ENCODE measurements at regions not wholly inside any gene's neighbourhood (a gene's known extent, or its start where the extent isn't known, plus 50 kb on each side); places are given as distances from the start of the nearest gene placed in this dataset.
"Not testable (repeated sequence)": the region's sequence is repeated elsewhere in the genome, so short reads cannot be mapped to it uniquely, and the experiment has no call there.

DNA sequence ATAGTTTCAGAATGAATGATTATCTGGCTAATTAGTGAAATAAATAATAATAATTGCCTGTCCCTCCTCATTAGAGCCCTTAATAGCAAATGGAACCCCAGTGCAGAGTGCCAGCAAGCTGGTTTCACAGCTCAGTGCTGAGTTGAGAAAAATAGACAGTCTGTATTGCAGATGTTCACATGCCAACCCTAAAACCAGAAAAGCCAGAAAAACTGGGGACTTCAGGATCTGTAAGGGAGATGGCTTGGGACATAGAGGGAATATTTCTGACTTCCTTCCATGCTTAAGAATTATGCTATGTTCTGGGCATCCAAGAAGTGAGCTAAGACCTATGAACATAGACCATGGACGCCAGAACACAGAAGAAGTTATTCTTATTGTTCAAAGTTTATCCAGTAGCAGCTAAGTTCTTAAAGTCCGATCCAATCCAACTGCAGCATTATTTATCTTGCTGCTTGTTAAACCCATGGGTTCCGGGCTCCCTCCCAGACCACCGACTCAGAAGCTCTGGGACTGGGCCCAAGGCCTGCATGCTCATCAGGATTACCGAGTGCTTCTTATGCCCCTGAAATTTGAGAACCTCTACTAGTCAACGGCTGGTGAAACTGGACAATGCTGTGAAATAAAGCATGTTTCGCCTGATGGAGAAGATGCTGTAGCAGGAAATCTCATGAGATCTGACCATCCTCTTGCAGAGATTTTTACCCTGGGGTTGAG lies 158.3 kb downstream of the FOXB1 start:
- TF ChIP-seq Cebpa-rat (IDR thresholded peaks at IDR 0.05) = no peak
- Histone ChIP-seq H3K4me3 (no peak overlapping the region), H3K27me3 (no peaks in the 10 kb centered on the region), H3K4me1 (no peaks in the 10 kb centered on the region), H3K36me3 (no peaks in the 10 kb centered on the region), H3K9ac (no peak overlapping the region), H3K27ac (no peak overlapping the region), H3K9me3 (no peaks in the 10 kb centered on the region), H3K4me2 (no peak overlapping the region), H4K20me1 (no peaks in the 10 kb centered on the region)

DNA sequence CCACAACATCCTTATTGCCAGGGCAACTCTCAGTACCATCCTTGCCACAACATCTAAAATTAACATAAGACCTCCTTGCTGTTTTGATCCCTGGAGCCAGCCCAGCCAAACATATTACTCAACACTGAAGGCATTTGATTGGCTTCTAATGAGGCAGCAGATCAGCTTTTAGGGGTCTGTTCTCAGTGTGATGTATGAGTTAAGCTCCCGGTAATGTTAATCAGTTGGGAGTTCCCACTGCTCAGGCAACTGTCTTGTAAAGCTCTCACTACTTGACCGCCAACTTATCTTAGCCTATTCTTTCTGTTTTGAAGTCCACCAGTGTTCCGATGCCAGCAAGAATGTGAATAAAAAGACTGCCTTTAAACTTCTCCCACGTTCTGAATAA lies 158.9 kb downstream of the FOXB1 start:
- H3K4me3 ChIP-seq = no peak overlapping the region
- no peaks in the 10 kb centered on the region for H3K36me3 ChIP-seq
- H3K27ac ChIP-seq = no peak overlapping the region
- H3K9me3 ChIP-seq = no peaks in the 10 kb centered on the region
- no peak overlapping the region for H3K4me2 ChIP-seq
- H4K20me1 ChIP-seq = no peaks in the 10 kb centered on the region
- H3K4me1 ChIP-seq = no peaks in the 10 kb centered on the region
- H3K9ac ChIP-seq = no peak overlapping the region
- TF ChIP-seq Cebpa-rat (IDR thresholded peaks at IDR 0.05) = no peak
- no peaks in the 10 kb centered on the region for H3K27me3 ChIP-seq

DNA sequence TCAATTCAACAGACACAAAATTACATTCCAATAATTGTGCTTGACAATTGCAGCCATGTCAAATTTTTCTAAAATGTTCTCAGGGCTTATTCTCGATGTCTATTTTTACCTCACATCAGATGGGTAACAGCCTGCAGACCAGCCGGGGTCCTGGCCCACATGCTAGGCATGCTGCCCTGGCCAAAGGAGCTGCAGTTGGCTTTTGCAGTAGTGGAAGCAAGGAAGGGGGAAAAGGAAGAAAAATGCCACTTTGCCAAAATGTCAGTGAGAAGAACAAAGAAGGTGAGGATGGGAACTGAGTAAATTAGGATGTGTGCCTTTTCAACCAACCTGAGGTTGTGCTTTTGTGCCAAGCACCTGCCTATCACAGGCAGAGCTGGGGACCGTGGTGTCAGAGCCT lies 161.0 kb downstream of the FOXB1 start:
- H3K4me3 ChIP-seq = no peak overlapping the region

DNA sequence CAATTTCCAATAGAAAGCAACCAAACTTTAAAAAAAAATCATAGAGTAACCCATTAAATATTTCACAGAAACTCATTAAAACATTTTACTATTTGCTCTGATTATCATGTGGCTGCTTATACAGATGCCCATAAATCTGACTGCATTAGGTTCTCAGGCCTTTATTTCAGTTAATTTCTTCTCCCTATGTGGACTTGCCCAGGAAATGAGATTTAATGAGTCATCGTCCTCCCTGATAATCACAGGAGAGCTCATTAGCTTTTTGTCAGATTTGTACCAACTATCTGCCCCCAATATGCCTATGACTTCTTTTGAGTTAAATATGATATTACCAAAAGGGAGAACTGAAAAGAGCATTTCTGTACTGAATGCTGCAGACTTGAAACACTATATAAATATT lies 168.0 kb downstream of the FOXB1 start:
- Histone ChIP-seq H3K36me3 (no peaks in the 10 kb centered on the region), H3K9ac (no peak overlapping the region), H3K27me3 (no peaks in the 10 kb centered on the region), H3K4me1 (no peaks in the 10 kb centered on the region), H3K4me2 (no peak overlapping the region), H4K20me1 (no peaks in the 10 kb centered on the region), H3K4me3 (no peak overlapping the region), H3K27ac (no peak overlapping the region), H3K9me3 (no peaks in the 10 kb centered on the region)
- no peak for TF ChIP-seq Cebpa-rat (IDR thresholded peaks at IDR 0.05)

More for the DNA sequence above, 161.0 kb downstream of the FOXB1 start:
- no peaks in the 10 kb centered on the region for H3K36me3 ChIP-seq
- H3K4me1 ChIP-seq = no peaks in the 10 kb centered on the region
- TF ChIP-seq Cebpa-rat (IDR thresholded peaks at IDR 0.05) = no peak
- no peaks in the 10 kb centered on the region for H3K27me3 ChIP-seq
- no peak overlapping the region for H3K27ac ChIP-seq
- H3K9me3 ChIP-seq = no peaks in the 10 kb centered on the region
- no peaks in the 10 kb centered on the region for H4K20me1 ChIP-seq
- H3K4me2 ChIP-seq = no peak overlapping the region
- no peak overlapping the region for H3K9ac ChIP-seq

DNA sequence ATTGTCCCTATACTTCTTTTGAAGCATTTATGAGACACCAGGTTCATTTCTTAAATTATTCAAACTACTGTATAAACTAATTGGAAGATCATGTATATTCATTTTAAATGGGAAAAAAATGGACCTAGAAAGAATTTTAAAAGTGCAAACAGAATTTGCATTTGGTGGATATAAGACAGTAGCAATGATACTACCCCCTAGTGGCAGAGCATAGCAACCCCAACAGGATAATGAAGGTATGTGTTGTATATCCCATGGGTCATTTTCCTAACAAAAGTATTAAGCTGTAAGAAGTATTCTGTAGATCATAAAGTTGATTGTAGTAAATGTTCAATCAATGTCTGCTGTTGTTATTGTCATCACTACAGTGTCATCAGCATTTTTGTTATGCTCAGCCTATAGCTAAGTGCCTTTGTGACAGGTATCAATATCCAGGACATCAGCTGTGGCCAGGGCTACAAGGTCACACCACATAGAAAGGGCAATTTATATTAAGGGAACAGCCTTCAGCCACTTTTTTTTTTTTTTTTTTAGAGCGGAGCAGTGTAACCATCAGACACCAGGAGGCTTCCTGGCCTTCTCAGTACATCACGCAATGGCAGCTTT lies 175.8 kb downstream of the FOXB1 start:
- Histone ChIP-seq H3K4me2 (no peak overlapping the region), H3K27me3 (no peaks in the 10 kb centered on the region), H3K27ac (no peak overlapping the region), H3K36me3 (no peaks in the 10 kb centered on the region), H4K20me1 (no peaks in the 10 kb centered on the region), H3K4me3 (no peak overlapping the region), H3K9me3 (no peaks in the 10 kb centered on the region), H3K9ac (no peak overlapping the region), H3K4me1 (no peaks in the 10 kb centered on the region)
- no peak for TF ChIP-seq Cebpa-rat (IDR thresholded peaks at IDR 0.05)

DNA sequence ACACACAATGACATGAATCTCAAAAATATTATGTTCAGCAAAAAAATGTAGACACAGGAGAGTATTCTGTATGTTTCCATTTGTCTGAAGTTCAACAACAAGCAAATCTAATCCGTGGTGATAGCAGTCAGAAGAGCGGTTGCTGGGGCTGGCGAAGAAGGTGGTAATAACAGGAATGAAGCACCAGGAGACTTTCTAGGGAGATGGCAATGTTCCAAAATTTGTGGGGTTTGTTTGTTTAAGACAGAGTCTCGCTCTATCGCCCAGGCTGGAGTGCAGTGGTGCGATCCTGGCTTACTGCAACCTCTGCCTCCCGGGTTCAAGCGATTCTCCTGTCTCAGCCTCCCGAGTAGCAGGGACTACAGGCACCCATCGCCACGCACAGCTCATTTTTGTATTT lies 177.8 kb downstream of the FOXB1 start:
- H3K4me2 ChIP-seq, H3K27ac ChIP-seq, H3K9me3 ChIP-seq, H4K20me1 ChIP-seq, H3K36me3 ChIP-seq, H3K27me3 ChIP-seq, H3K9ac ChIP-seq, H3K4me3 ChIP-seq, H3K4me1 ChIP-seq: not testable (repeated sequence)

DNA sequence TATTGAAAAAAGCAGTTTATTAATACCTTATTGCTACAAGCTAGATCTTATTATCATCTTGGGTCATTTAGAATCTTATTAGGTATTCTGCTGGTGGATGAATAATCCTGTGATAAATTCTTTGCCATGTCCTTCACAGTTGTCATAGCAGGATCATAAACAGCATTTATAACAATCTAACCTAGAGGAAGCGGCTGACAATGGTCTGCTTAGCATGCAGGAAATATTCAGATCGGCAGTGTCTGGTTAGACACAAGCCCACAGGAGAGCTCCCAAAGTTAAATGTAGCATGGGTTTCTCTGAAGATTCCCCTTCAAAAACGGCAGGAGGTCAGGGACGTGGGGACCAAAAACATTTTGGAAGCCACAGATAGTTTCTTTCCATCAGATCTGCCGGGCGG lies 179.3 kb downstream of the FOXB1 start:
- H4K20me1 ChIP-seq = no peaks in the 10 kb centered on the region
- H3K9me3 ChIP-seq = no peaks in the 10 kb centered on the region
- TF ChIP-seq Cebpa-rat (IDR thresholded peaks at IDR 0.05) = no peak
- no peaks in the 10 kb centered on the region for H3K27me3 ChIP-seq
- no peaks in the 10 kb centered on the region for H3K4me1 ChIP-seq
- H3K4me3 ChIP-seq = no peak overlapping the region
- no peak overlapping the region for H3K4me2 ChIP-seq
- no peaks in the 10 kb centered on the region for H3K36me3 ChIP-seq
- no peak overlapping the region for H3K9ac ChIP-seq
- no peak overlapping the region for H3K27ac ChIP-seq

DNA sequence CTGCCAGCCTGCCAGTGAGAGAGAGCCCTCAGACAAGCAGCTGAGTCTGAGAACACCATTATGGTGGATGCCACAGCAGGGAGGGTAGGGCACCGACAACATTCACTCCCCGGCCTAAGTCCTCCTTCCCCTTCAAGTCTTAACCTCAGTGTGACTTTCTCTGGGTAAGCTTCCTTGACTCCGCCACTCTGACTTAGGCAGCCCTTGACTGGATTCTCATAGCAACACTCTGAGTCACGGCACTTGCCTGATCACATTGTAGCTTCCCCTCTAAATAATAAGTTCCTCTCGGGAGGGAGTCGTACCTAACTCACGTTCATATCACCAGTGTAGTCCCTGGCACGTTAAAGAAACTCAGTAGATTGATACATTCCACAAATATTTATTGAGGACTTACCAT lies 180.5 kb downstream of the FOXB1 start:
- H3K4me3 ChIP-seq = no peak overlapping the region
- H3K9ac ChIP-seq = no peak overlapping the region
- H4K20me1 ChIP-seq = no peaks in the 10 kb centered on the region
- H3K4me2 ChIP-seq = no peak overlapping the region
- H3K27me3 ChIP-seq = no peaks in the 10 kb centered on the region
- H3K27ac ChIP-seq = no peak overlapping the region
- no peaks in the 10 kb centered on the region for H3K4me1 ChIP-seq
- H3K9me3 ChIP-seq = no peaks in the 10 kb centered on the region
- no peak for TF ChIP-seq Cebpa-rat (IDR thresholded peaks at IDR 0.05)
- no peaks in the 10 kb centered on the region for H3K36me3 ChIP-seq

DNA sequence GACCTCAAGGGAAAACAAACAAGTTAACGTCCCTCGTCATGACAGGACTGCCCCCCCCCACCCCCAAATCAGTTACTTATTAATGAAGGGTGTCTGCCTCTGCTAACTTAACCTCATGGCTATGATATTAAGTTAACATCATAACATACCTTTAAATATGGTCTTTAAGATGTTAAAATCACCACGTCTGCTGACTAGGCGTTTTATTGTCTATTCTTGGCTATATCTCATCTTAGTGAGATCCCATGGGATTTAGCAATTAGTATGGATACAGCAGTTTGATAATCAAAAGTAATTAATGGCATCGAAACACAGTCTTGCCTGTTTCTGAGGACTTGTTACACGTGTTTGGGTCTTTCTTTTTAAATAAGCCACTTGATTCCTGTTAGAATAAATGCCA lies 186.9 kb downstream of the FOXB1 start:
- Histone ChIP-seq H3K4me1 (no peaks in the 10 kb centered on the region), H3K27me3 (no peaks in the 10 kb centered on the region), H4K20me1 (no peaks in the 10 kb centered on the region), H3K27ac (no peak overlapping the region), H3K4me2 (no peak overlapping the region), H3K36me3 (no peaks in the 10 kb centered on the region), H3K9me3 (no peaks in the 10 kb centered on the region), H3K4me3 (no peak overlapping the region), H3K9ac (no peak overlapping the region)
- no peak for TF ChIP-seq Cebpa-rat (IDR thresholded peaks at IDR 0.05)

DNA sequence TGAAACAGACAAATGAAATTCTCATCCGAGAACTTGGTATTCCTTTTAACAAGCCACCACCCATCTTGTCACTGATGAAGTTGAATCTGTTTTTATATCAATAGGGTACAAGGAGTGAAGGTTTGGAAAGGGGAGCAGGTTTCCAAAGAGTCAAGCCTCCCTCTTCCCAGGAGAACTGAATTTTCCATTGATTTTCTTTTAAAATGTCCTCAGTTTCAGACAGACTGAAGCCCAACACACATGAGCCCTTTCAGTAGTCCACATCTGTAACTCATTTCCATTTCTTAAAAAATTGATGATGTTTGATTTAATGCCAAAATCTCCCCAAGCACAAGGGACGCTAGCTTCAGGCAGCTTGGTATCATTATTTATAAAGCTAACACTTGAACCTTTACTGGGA lies 187.7 kb downstream of the FOXB1 start:
- Histone ChIP-seq H3K9me3 (no peaks in the 10 kb centered on the region), H3K9ac (no peak overlapping the region), H3K36me3 (no peaks in the 10 kb centered on the region), H3K4me2 (no peak overlapping the region), H4K20me1 (no peaks in the 10 kb centered on the region), H3K27me3 (no peaks in the 10 kb centered on the region), H3K27ac (no peak overlapping the region), H3K4me3 (no peak overlapping the region), H3K4me1 (no peaks in the 10 kb centered on the region)
- no peak for TF ChIP-seq Cebpa-rat (IDR thresholded peaks at IDR 0.05)

DNA sequence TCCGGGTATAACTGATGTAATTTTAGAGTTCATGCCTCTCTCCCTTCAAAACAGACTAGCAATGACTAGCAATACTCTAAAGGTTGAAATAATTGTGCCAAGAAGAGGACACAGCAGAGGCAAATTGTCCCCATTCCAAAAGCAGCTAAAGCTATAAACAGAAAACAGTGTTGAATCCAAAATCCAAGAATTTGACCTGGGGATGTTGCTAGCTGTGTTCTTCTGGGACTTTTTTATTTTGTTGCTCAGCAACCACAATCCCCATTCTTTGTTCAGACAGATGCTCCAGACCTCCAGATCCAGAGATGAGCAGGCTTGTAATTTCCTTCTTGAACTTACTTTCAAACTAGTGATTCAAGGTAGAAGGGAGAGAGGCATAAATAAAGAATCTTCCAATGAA lies 191.5 kb downstream of the FOXB1 start:
- no peaks in the 10 kb centered on the region for H3K27me3 ChIP-seq
- H3K27ac ChIP-seq = no peak overlapping the region
- H3K4me1 ChIP-seq = no peaks in the 10 kb centered on the region
- no peaks in the 10 kb centered on the region for H3K9me3 ChIP-seq
- no peak overlapping the region for H3K9ac ChIP-seq
- no peak overlapping the region for H3K4me3 ChIP-seq
- no peak overlapping the region for H3K4me2 ChIP-seq
- H4K20me1 ChIP-seq = no peaks in the 10 kb centered on the region
- TF ChIP-seq Cebpa-rat (IDR thresholded peaks at IDR 0.05) = no peak
- no peaks in the 10 kb centered on the region for H3K36me3 ChIP-seq

All from BLaER1 (cell line).